ENCODE measurements at regions not wholly inside any gene's neighbourhood (a gene's known extent, or its start where the extent isn't known, plus 50 kb on each side); places are given as distances from the start of the nearest gene placed in this dataset.

GRCh38 chrX:39175418-39176057, 374.3 kb downstream of the MID1IP1 start:
- TF ChIP-seq CTCF (IDR thresholded peaks at IDR 0.05), result no peak
- Mint-ChIP-seq H3K4me3 (no peak overlapping the region), H3K27me3 (ENCODE audit: insufficient read depth) (no peaks in the 10 kb centered on the region; the same call in none of the 2 replicates), H3K4me1 (ENCODE audit: low read depth) (no peaks in the 10 kb centered on the region), H3K36me3 (ENCODE audit: low read depth) (no peaks in the 10 kb centered on the region), H3K9me3 (no peaks in the 10 kb centered on the region), H3K27ac (no peak overlapping the region)
- no peak for DNase-seq

- H3K4me1 Mint-ChIP-seq (ENCODE audit: low read depth), result no peaks in the 10 kb centered on the region
- TF ChIP-seq CTCF (IDR thresholded peaks at IDR 0.05), result no peak
- H3K36me3 Mint-ChIP-seq (ENCODE audit: low read depth), result no peaks in the 10 kb centered on the region
- H3K27ac Mint-ChIP-seq, result no peak overlapping the region
- DNase-seq, result no peak
- no peaks in the 10 kb centered on the region; the same call in none of the 2 replicates for H3K27me3 Mint-ChIP-seq (ENCODE audit: insufficient read depth)
- H3K4me3 Mint-ChIP-seq, result no peak overlapping the region
- no peaks in the 10 kb centered on the region for H3K9me3 Mint-ChIP-seq
Observed at GRCh38 chrX:39176105-39176504, 374.8 kb downstream of the MID1IP1 start.

GRCh38 chrX:39189431-39189830, 388.2 kb downstream of the MID1IP1 start:
- Mint-ChIP-seq H3K27me3 (ENCODE audit: insufficient read depth) (peaks cover 3% of the 10 kb centered on the region), H3K4me3 (no peak overlapping the region), H3K4me1 (ENCODE audit: low read depth) (no peaks in the 10 kb centered on the region), H3K9me3 (no peaks in the 10 kb centered on the region), H3K27ac (no peak overlapping the region), H3K36me3 (ENCODE audit: low read depth) (no peaks in the 10 kb centered on the region)
- no peak for TF ChIP-seq CTCF (IDR thresholded peaks at IDR 0.05)
- DNase-seq, result no peak

GRCh38 chrX:39194673-39195072, 393.4 kb downstream of the MID1IP1 start:
- no peak for DNase-seq
- Mint-ChIP-seq H3K4me1 (ENCODE audit: low read depth) (no peaks in the 10 kb centered on the region), H3K27ac (no peak overlapping the region), H3K4me3 (no peak overlapping the region), H3K9me3 (no peaks in the 10 kb centered on the region), H3K36me3 (ENCODE audit: low read depth) (no peaks in the 10 kb centered on the region), H3K27me3 (ENCODE audit: insufficient read depth) (no peaks in the 10 kb centered on the region; the same call in 1 of the 2 replicates)
- no peak for TF ChIP-seq CTCF (IDR thresholded peaks at IDR 0.05)

GRCh38 chrX:39195156-39195555, 393.9 kb downstream of the MID1IP1 start:
- H3K36me3 Mint-ChIP-seq (ENCODE audit: low read depth), result no peaks in the 10 kb centered on the region
- no peaks in the 10 kb centered on the region for H3K4me1 Mint-ChIP-seq (ENCODE audit: low read depth)
- H3K4me3 Mint-ChIP-seq, result no peak overlapping the region
- no peak for TF ChIP-seq CTCF (IDR thresholded peaks at IDR 0.05)
- no peak for DNase-seq
- no peaks in the 10 kb centered on the region for H3K9me3 Mint-ChIP-seq
- no peak overlapping the region for H3K27ac Mint-ChIP-seq
- H3K27me3 Mint-ChIP-seq (ENCODE audit: insufficient read depth), result no peaks in the 10 kb centered on the region; the same call in 1 of the 2 replicates

Data from HFFc6 (cell line).